GM19395 (cell line): ENCODE measurements at regions not wholly inside any gene's neighbourhood (a gene's known extent, or its start where the extent isn't known, plus 50 kb on each side); places are given as distances from the start of the nearest gene placed in this dataset.

Source experiments
- ATAC-seq: cut with Tn5 transposase; IDR thresholded peaks from one replicate; pipeline ENCODE4 v1.9.1; 2021; ENCODE audit warnings: mild to moderate bottlenecking, moderate library complexity; ENCODE audit not compliant: unreplicated experiment

DNA sequence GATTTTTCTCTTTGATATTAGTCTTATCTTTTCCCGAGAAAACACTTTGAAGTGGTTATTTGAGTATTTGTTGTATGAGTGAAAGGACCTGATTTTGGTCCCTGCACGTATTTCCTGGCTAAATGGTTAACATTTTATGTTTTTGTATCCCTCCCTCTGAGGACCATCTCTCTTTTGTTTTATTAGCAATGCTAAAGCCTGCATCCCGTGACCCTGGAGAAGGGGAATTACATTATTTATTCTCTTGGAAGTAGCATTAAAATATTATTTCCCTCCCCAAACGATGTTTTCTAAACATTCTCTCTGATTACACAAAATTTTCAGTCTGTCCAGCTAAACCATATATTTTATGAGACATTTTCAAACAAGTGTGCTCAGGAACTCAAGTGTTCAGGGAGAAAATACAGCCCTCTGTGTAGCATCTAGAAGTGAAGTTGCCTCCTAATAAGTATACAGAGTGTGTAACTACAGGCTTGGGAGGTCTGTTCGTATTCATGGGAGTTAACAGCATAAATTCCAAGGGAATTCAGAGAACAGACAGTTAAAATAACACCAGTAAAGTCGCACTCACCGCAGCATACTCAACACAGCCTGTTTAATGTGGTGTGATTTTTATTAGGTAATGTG is 163.8 kb upstream of the NPVF start:
- ATAC-seq, result no peak

DNA sequence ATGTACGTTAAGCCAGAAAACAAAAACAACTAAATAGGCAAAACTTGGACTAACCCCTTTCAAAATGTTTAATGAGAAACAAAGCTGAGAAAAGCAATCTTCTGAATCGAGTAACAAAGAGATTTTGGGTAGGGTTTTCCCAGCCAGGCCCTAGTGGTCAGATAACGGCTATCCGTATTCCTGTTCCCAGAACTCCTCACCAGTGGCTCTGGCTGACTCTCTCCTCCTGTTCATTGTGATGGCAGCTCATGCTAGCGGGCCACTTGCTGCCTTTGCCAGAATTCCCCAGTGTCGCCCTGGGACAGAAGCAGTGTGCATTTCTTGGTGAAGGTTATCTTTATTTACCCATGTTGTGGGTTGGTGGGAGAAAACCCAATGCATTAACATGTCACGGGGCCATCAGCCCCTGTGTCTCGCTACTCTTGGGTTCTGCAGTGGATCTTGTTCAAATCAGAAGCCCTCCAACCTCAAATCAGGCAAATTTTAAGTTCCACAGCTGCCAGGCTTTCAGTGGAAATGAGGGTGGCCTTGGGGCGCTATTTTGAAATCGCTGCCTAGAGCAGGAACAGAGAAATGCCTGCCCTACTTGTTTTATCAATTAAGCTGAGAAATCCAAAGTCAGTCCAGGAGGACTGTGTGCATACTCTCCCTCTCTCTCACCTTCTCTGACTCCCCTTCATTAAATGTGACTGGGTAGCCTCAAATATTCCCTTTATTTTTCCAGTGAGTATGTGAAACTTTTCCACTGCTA is 164.5 kb upstream of the NPVF start:
- ATAC-seq, result no peak

DNA sequence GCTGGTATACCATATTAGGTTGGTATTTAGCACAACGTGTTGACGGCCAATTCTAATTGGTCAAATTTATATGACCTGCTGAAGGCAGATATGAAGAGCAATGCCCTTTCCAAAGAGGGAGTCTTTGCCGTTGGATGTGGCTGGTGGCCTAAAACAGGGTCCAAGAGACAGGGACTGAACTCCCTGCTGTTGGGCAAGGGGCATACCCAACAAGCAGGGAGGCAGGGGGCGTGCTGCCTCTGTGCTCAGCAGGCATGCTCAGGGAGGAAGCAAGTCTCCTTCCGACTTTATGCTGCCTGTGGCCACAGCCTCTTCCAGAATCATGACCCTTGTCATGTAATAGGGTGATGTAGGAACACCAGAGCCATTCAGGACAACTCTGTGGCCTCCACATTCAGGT is 167.7 kb upstream of the NPVF start:
- ATAC-seq, result no peak

DNA sequence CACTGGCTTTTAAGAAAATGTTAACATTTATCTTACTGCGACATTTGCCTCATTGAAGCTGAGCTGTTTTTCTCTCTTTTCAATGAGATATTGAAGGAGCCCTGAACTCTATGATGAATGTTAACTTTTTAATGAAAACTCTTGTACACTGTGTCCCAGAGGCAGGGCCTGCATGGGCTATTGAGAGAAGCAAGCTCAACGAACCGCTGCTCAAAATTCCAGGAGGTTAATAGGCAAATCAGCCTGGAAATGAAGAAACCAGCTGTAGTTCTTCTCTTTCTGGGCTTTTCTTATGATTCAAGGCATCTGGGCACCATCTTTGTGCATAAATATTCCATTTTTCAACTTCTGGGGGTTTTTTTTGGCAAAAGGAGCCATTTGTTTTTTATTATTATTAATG is 168.4 kb upstream of the NPVF start:
- ATAC-seq, result no peak

DNA sequence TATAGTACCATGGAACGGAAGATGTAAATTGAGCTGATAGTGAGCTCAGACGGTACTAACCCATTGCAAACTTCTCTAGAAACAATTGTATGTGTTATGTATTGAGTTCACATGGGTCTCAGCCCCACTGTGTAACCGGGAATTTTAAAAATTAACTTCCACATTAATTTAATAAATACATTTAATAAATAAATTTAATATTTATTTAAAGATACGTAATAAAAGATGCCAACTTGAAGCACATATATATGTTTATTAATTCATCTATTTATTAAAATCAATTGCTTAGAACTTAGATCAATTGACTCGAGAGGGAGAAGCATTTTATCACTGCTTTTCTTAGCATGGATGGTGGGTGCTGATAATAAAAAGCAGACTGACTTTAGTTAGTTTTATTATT is 170.1 kb upstream of the NPVF start:
- no peak for ATAC-seq

DNA sequence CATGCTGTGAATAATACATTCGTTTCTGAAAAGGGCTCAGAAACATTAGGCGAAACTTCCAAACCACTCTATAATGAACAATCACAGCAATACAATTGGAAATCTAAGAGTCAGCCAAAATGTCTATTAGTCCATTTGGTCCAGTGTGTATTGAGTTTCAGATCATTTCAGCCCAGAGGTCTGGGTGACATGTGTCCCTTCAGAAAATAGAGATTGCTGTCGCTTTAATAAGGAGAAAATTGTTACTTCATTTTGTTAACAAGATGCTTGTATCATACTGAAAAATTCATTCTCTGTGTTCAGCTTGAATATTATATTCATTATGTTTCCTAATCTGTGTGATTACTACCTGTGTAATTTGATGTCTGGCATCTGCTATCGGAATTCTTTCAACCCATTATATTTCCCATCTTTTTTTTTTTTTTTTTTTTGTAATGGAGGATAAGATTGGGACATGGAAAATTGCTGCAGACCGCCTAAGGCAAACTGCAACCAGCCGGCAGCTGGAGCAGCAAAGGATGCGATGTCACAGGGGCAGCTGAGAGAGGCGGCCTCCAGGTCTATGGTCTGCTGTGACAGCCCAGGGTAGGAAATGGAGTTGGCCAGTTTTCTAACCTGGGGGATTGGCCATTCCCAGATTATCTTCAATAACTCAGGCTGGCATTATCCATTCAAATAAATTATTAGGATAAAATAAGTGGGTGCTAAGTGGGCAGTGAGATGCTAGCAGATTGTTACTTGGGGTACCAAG is 170.9 kb upstream of the NPVF start:
- ATAC-seq, result no peak

DNA sequence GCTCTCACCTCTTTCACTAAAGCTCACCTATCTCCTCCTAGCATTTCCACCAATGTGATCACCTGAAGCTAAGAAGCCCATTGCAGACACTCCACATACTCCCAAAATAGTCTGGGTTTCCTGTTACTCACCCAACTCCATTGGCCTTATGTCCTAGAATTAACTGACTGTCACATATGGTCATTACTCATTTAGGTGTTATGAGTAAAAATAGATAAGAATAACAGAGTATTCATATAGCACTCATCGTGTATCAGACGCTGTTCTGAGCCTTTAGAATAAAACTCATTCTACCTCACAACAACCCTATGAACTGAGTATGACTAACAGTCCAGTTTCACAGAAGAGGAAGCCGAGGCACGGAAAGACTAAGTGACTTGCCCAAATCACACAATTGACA is 174.2 kb upstream of the NPVF start:
- no peak for ATAC-seq

DNA sequence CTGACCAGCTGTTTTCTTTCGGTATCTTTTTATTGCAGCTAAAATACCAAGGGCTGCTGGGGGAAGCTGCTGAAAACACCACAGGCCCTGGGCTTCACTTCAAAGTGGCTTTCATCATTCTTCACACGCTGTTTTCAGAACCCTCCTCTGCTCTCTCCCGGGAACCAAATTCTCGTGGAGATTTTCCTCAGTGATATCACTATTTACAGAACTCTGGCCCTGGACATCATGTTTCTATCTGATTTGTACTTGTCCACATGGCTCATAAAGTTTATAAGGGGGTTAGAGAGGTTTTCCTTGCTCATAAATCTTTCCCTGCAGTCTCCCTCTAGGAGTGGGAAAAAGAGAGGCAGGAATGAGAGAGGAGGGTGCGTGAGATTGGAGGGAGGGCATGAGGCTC is 177.4 kb upstream of the NPVF start:
- ATAC-seq, result no peak

DNA sequence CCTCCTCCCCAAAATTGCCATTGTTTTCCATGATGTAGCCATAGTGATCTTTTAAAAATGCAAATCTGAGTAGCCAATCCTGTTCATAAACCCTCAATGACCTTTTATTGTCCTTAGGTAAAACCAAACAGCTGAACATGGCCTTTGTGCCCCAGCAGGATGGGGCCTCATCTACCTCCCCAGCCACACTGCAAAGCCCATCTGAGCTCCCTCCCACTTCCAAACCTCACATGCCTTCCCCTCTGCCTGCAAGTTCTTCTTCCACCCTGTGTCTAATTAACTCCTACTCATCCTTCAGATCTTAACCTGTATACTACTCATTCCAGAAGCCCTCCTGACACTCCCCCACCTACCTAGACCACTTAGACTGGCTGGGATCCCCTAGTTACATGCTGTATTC is 178.8 kb upstream of the NPVF start:
- ATAC-seq, result no peak

DNA sequence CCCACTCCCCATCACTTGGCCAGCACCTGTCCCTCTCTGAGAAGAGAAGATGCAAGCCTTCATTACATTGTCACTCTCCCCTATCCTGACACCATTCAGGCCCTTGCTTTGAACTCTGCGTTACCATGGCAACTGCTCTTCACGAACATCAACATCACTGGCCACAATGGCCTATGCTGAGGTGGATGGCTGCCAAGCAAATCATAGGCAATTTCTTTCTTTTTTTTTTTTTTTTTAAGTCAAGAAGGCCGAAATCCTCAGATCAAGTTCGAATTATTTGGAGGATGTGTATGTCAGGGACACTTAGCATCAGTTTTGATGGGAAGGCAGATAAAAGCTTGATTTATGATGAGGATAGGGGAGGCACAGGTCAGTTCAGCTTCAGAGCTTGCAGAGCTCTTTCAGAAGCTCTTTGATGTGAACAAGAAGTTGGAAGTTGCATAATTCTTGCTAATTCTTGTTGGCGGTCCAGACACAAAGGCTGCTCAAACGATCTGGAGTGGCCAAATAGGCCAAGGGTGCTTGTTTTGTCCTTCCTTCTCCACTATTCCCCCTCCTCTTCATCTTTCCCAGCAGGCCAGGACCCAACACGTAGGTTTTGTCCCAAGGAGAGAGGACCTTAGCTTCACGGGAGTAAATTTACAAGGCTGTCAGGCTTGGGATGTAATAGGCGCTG is 179.9 kb upstream of the NPVF start:
- ATAC-seq, result no peak

DNA sequence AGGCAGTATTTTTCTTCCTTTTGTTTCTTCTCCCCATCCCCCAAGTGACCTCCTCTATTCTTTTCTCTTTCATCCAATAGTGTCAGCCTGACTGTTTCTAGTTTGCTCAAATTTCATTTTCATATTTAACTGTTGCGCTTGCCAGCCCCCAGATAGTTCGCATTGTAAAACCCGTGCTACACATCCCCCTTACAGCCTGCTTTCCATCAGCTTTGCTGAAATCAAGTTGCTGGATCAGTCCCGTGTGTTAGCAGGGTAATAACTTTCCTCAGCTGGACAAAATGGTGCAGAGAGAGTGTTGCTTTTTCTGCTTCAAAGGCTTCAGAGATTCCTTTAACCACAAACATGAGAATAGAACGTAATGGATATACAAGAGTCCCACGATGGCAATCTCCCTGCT is 180.6 kb upstream of the NPVF start:
- ATAC-seq, result no peak

DNA sequence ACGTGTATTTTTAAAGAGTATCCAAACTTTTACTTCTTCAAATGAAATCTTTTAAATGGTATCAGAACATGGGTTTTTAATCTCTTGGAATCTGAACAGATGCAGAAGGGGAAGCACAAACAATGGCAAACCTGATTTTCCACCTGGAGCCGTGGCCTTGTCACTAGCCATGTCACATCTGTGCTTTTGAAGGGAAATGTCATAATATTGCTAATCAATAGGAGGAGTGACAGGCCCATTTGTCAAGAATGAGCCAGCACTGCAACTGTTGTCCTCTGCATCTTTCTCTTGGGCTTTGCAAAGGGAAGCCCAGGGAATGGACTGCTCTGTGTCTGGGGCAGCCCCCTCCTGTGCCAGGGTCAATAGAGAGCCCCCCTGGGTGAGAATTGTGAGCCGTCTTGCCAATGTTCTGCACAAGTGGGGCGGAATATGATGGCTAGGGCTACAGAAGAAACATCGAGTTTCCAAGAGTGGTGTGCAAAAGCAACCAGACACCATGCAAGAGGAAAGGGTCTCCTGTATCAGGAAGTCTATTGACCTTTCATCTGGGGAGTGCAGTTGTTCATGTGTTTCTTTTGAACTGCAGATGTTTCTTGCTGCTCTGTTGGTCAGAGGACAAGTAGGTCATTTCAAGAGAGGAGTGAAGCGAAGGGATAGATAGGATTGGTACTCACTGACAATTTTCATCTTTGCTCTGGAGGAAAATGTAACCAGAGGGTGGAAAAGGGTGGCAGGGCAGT is 181.8 kb upstream of the NPVF start:
- no peak for ATAC-seq

DNA sequence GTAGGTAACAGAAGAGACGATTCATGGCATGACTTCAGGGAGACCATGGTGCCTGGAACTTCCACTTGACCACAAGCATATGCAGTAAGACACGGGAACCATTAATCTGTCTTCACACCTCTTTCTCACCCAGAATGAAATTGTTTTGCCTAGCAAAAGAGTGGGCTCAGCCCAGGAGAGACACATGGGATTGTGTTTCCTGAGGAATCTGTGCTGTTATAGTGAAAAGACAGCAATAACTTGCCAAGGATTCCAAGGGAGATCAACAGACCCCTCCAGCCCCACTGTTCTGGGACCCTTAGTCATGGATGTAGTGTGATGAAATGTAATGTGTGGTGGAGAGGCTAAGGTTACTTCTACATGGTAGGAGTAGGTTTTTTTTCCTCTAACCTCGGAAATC is 192.5 kb upstream of the NPVF start:
- no peak for ATAC-seq

DNA sequence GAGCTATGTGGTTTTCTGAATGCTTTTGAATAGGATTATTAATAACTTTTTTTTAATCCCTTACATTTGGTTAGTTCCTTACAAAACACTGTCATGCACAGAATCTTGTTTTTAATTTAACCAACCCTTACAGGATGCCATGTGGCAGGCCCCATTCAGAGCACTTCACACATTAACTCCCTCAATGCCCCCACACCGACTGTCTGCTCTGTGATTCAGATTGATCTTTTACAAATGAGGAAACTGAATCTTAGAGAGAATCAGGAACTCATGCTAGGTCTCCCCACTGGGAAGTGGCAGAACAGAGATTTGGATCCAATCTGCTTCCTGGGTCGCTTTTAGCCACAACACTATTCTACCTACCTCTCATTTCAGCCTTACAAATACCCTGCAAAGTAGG is 195.8 kb upstream of the NPVF start:
- no peak for ATAC-seq

DNA sequence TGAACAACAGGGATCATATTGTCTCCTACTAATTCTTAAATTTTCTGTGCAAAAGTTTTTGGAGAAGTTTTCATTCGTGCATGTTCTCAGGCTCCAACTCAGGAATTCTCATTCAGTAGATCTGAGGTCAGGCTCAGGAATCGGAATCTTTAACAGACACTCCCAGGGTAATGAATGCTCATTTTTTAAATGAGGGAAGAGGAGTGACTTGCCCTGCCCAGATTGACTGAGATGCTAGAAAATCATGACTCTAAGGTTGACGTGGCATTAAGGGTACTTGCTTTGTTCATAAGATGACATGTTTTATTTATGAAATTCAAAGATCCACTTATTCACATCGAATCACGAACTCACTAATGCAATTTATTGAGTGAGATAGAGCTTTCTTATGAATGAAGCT is 196.6 kb upstream of the NPVF start:
- ATAC-seq, result no peak

DNA sequence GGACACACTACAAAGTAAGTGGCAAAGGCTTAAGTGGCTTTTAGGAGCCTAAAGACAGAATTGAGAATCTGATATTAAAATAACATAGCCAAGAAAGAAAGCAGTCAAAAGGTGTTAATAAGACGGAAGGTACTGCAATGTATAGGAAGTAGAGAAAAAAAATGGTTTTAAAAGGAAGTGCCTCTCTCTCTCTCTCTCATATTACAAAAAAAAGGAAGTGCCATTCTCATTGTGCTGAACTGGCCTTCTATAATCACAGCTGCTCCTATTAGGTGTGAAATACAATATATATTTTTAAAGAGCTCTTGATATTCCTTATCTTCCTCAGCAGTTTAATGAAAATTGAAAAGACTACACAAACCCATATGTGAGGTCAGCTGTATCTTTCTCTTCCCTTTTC is 199.4 kb upstream of the NPVF start:
- ATAC-seq, result no peak

DNA sequence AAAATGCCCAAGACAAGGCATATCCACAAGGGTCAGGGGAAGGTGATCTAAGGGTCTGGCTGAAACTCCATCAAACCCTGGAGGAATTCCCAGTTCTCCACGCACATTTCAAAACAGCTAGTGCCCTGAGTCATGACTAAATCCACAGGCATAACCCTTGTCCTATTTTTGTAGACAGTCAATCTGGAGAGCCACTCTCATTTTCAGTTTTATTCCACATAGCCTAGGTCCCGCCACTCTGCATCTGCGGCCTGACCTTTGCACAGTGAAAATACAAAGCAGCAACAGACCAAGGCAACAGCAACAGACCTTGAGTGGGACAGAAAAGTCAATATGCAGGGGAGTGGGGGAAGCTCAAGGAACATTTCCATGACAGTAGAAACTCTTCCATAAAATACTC is 201.4 kb upstream of the NPVF start:
- no peak for ATAC-seq

DNA sequence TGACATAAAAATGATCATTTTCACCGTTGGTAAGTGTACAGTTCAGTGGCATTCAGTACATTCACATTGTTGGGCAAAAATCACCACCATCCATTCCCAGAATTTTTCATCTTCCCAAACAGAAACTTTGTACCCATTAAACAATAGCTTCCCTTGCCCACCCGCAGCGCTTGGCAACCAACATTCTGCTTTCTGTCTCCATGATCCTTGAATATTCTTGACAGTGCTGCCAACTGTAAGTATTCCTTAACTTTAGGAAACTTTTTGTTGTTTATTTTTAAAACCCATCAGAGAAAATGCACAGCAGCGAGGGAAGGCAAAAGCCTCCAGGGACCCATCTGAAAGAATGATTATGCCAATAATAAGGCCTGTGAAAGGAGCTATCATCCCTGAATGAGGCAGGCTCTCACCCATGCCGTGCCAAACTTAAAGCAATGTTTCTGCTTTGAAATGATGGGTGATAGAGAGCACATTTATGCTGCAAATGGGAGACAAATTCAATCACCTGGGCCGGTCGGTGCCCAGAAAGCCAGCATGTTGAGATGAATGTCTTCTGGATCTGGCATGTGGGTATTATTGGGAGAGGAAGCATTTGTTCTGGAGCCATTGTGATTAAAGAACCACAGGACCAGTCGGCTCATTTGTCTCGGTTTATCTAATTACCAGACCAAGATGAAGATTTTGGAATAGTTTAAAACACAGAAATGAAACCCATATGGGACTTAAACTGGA is 202.1 kb upstream of the NPVF start:
- ATAC-seq, result no peak

DNA sequence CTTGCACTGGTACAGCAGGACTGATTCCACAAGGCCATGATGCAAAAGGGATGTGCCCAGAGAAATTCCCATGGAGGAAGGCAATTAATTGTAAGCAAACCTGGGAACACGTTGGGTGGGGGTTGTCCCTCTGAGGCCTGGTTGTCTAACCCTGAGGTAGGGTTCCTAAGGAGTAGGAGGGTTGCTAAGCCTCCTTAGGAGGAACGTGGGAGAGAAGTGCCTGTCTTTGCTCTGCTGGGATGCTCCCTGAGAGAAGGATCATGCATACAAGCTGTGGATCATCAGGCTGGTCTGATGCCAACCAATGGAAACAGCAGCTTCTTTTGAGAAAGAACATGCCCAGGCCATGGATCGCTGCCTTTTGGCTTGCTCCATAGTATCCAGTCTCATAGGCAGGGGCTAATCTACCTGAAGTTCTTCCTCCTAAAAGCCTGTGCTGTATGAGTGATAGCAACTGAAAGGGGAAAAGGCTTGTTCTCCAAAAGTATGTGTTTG is 203.7 kb upstream of the NPVF start:
- no peak for ATAC-seq

DNA sequence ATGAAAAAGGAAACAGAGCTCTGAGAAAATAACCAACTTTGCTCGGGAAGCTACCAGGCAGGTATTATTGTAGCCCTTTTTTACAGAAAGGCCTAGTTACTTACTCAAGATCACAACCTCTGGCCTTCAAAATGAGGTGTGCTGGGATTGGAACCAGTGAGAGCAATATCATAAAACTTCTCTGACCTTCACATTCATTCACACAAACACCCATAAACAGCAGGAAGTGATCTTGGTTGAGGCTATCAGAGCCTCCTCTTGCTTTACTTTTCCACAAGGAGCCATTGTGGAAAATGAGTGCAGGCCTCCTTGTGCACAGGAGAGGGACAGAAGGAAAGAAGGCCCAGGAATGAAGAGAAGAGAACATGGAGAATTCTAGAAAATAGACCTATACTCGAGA is 204.5 kb upstream of the NPVF start:
- no peak for ATAC-seq
